ENCODE measurements at regions not wholly inside any gene's neighbourhood (a gene's known extent, or its start where the extent isn't known, plus 50 kb on each side); places are given as distances from the start of the nearest gene placed in this dataset.
"Not testable (repeated sequence)": the region's sequence is repeated elsewhere in the genome, so short reads cannot be mapped to it uniquely, and the experiment has no call there.

GRCh38 chrX:43423876-43424275, 232.2 kb upstream of the MAOA start:
- no peak for DNase-seq

GRCh38 chrX:43436517-43436916, 219.6 kb upstream of the MAOA start:
- DNase-seq = no peak

GRCh38 chrX:43446752-43447151, 209.3 kb upstream of the MAOA start:
- no peak for DNase-seq

- no peak for DNase-seq
These were observed 207.4 kb upstream of the MAOA start for GRCh38 chrX:43448688-43449087.

GRCh38 chrX:43450355-43450754, 205.7 kb upstream of the MAOA start:
- no peak for DNase-seq

- not testable (repeated sequence) for DNase-seq
These were observed 204.0 kb upstream of the MAOA start for GRCh38 chrX:43451976-43452686.

GRCh38 chrX:43456063-43456462, 200.0 kb upstream of the MAOA start:
- no peak for DNase-seq

GRCh38 chrX:43456906-43457305, 199.2 kb upstream of the MAOA start:
- no peak for DNase-seq

- DNase-seq = no peak
These were observed 188.4 kb upstream of the MAOA start for GRCh38 chrX:43467608-43468234.

- DNase-seq = no peak
These were observed 186.6 kb upstream of the MAOA start for GRCh38 chrX:43469391-43470054.

GRCh38 chrX:43474321-43474720, 181.8 kb upstream of the MAOA start:
- DNase-seq = no peak

GRCh38 chrX:43479070-43479469, 177.0 kb upstream of the MAOA start:
- DNase-seq = no peak

- no peak for DNase-seq
These were observed 176.2 kb upstream of the MAOA start for GRCh38 chrX:43479850-43480249.

GRCh38 chrX:43481576-43481975, 174.5 kb upstream of the MAOA start:
- DNase-seq = no peak

- DNase-seq = no peak
These were observed 162.3 kb upstream of the MAOA start for GRCh38 chrX:43493756-43494155.

- DNase-seq = no peak
These were observed 155.9 kb upstream of the MAOA start for GRCh38 chrX:43500246-43500645.

GRCh38 chrX:43500996-43501694, 155.0 kb upstream of the MAOA start:
- DNase-seq = no peak

- no peak for DNase-seq
These were observed 151.7 kb upstream of the MAOA start for GRCh38 chrX:43504394-43504793.

GRCh38 chrX:43505769-43506168, 150.3 kb upstream of the MAOA start:
- DNase-seq = no peak

GRCh38 chrX:43508694-43509093, 147.4 kb upstream of the MAOA start:
- no peak for DNase-seq

- DNase-seq = no peak
These were observed 145.9 kb upstream of the MAOA start for GRCh38 chrX:43510209-43510608.

- DNase-seq = no peak
These were observed 143.0 kb upstream of the MAOA start for GRCh38 chrX:43513085-43513484.

GRCh38 chrX:43514820-43515219, 141.3 kb upstream of the MAOA start:
- no peak for DNase-seq

GRCh38 chrX:43522582-43522981, 133.5 kb upstream of the MAOA start:
- DNase-seq = no peak
